ENCODE measurements at regions not wholly inside any gene's neighbourhood (a gene's known extent, or its start where the extent isn't known, plus 50 kb on each side); places are given as distances from the start of the nearest gene placed in this dataset.

DNA sequence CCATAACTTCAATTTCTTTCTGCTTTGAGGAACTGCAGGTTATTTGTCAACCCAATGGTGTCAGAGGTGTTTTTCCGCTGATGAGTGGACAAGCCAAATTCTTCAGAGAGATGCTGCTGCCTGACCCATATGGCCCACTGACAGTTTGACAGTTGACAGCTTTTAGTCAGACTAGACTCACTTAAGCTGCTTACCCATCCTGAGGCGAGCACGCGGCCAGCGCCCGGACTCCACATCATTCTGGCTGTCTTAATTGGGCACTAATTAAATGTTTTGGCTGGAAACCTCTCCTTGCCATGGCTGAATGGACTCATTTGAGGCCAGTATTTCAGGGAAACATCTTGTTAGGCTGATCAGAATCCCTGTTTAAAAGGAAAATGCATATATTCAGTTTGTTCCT lies 316.1 kb upstream of the FANCL start:
- DNase-seq, result no peak

GRCh38 chr2:58553937-58554336 lies 312.8 kb upstream of the FANCL start:
- DNase-seq, result no peak

- DNase-seq, result no peak
These were observed 312.4 kb upstream of the FANCL start for GRCh38 chr2:58553522-58553921.

DNA sequence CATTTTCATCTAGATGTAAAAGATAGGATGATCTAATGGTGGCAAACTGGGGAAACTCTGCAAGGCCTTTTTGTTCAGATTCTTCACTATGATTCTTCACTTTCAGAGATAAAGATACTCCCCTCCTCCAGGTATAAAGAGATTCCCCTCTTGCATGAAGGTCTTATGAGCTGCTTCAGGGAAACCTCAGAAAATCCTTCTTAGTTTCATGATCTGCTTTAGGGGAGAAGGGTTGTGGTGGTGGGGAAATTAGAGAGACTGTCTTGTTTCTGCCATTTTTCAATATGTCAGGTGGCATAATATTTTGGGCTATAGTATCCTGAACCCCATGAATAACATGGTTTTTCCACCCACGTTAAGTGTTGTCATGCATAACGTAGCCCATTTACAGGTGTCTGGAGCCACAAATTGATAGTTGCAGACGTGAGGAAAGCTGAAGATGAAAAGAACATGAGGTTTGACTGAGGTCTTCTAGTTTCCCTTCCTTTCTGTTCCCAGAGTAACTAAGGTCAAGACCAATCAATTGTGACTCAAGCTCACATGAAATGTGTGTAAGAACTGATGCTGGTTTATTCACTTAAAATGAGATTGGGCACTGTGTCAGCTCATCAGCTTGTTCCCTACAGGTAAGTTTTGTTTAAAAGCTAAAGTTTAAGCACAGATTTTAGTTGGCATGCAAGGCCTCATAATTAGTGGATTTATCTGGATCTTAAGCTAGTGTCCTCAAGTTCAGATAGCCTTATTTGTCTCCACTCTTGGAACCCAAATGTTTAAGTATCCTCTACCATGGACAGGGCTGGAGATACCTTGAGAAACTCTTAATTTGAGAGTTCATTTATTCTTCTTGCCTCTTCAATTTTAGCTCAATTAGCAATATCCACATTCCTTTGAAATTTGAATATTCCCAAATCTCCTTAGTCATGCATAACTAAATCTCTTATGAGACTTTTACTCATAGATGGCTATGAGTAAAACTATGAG lies 304.5 kb upstream of the FANCL start:
- DNase-seq, result no peak

DNA sequence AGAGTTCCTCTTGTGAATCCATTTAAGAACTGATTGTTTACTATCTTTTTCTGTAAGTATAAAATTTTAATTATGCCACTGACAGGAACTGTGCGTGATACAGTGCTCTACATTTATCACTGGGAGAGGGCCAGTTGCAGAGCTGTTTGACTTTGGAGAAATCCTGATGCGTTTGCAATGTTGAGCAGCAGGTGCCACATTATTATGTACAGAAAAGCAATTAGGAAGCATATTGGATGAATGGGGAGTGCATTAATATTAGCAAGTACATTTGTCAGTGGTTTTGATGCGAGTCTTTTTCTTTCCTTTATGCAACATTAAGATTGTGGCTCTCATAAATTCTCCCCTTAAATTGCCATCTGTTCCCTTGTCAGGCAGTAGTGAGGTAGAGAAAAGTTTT lies 302.3 kb upstream of the FANCL start:
- DNase-seq, result no peak

DNA sequence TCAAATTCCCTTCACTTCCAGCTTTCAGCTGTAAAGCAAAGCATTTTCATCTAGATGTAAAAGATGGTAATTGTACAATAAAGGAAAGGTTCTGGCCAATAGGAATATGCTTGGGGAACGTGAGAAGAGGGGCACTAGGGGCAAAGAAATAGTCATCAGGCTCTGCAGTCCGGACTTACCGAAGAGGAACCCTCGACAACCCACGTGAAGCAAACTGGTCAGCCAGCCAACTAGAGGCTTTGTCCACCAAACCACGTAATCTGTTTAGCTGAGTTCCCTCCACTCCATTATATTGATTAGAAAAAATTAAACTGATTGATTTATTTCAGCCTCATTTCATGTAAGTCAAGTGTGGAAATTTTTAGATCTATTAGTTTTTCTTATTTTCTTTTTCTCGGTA lies 300.4 kb upstream of the FANCL start:
- DNase-seq, result no peak

DNA sequence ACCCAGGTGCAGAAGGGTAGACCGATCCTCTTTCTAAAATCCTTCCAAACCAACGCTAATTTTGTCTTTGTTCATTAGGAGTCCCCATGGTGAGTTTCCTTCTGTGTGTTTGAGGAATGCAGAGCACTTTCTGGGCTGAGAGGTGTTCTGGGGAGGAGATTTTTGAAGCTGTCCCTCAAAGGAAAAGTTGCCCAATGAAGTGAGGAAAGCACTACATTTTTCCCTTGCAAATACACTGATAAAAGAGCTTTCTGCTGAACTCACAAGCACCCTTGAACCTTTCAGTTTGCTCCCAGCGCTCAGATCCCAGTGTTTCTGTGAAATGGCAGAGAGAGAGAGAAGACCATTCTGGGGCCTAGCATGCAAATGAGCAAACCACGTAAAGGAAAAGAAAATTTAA lies 299.6 kb upstream of the FANCL start:
- no peak for DNase-seq

- DNase-seq, result no peak
These were observed 298.8 kb upstream of the FANCL start for GRCh38 chr2:58539973-58540372.

GRCh38 chr2:58535990-58536389 lies 294.9 kb upstream of the FANCL start:
- DNase-seq, result no peak

GRCh38 chr2:58535182-58535581 lies 294.1 kb upstream of the FANCL start:
- no peak for DNase-seq

- no peak for DNase-seq
These were observed 292.3 kb upstream of the FANCL start for GRCh38 chr2:58533376-58533775.

DNA sequence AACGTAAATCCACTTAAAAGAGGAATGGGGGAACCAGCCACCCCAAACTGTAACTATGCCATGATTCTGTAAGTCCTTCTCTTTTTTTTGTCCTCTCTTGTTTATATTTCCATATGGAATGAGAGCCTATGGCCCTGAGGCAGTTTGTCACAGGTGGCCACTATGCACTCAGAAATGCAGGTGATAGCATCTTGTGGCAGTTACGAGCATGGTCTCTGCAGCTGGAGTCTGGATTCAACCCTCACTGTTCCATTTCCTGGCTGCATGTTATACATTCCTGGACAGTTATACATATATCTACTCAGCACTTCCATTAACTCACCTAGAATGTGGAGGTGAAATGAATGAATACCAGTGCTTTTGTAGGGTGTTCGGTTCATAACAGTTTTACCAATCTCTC lies 291.5 kb upstream of the FANCL start:
- no peak for DNase-seq

DNA sequence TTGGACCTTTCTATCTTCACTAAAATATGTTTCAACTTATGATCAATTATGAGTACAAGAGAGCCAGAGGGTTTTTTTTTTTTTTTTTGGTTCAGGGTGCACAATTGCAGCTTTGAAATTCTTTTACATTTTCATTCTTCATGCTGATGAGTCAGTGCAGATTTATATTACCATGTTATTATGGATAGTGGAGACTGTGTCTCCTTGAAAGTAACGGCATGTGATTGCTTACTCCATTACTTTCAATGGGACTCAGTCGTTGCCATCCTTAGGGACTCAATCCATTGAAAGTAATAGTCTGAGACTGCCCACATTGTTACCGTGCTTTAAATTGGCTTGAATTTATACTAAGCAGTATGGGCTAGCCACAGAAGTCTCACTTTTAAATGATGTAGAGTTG lies 286.5 kb upstream of the FANCL start:
- DNase-seq, result no peak

DNA sequence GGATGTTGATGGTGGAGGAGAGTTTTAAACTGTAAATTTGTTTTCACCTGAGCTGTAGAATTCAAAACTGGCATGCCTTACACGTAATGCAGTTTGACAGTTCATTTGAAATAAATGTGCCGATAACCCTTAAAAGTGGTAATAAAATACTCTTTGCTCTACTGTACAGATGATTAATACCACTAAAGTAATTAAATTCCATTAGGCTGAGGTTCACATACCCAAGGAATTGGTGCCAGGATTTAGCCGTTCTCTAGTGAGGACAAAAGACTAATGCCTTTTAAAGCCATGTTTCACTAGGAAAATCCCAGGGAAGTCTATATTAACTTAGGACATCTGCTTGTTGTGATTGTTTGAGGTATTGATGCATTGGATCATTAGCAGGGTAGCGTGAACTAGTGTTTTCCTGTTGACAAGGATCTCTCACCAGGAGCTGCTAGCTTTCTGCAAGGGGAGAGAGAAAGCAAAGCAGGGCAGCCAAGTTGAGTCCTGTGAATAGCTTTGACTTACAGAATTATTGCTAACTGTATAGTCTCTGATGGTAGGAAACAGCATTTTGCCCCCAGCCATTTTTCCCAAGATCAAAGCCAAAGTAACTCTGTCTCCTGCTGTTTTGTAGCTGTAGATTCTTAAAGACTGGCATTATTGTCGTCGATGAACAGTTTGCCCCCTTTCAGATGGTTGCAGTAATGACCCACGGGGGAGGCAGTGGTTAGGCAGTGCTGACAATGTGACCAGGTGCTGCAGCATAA lies 280.9 kb upstream of the FANCL start:
- no peak for DNase-seq

DNA sequence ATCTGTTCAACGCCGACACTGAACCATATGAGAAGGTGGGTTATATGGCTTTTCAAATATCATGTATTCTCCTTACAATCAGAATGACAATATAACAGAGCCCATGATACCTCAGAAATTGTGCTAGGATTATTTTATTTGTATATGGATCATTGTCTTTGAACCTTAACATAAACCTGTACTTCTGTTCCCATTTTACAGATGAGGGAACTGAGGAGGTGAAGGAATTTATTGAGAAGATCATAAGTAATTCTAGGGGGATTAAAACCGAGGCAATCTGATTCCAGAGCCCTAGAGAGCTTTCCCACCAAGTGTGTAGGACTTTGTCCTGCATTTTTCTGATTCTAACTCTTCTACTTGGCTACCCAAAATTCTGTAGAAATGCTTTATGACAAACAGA lies 279.8 kb upstream of the FANCL start:
- DNase-seq, result no peak

GRCh38 chr2:58517881-58518280 lies 276.8 kb upstream of the FANCL start:
- no peak for DNase-seq

DNA sequence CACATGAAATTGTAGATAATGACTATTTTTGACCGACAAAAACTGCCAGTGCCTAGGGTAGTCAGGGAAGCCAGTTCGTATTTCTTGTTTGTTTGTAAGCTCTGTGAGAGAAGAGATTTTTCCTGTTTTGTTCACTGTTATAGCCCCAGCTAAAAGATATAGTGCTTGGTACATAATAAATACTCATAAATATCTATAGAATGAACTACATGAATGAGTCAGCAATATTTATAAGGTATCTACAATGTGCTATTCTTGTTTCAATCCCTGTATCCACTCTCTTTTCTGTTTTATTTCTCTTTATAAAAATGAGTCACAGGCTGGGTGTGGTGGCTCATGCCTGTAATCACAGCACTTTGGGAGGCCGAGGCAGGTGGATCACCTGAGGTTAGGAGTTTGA lies 275.6 kb upstream of the FANCL start:
- no peak for DNase-seq

- no peak for DNase-seq
These were observed 274.9 kb upstream of the FANCL start for GRCh38 chr2:58515827-58516573.

DNA sequence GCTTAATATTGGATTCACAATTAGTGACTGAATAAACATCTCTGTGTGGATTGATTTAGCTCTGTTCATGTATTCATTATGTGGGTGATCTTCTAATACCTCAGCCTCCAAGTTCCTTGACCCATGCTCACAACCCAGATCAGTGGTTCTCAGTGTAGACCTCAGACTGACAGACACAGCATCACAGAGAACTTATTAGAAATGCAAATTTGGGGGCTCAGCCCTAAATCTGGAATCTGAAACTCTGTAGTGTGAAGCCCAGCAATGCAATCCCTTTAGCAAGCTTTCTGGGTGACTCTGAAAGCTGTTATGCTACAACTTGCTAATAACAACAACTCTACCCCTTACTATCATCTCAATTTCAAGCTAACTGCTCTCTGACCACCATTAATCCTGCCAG lies 273.1 kb upstream of the FANCL start:
- no peak for DNase-seq

DNA sequence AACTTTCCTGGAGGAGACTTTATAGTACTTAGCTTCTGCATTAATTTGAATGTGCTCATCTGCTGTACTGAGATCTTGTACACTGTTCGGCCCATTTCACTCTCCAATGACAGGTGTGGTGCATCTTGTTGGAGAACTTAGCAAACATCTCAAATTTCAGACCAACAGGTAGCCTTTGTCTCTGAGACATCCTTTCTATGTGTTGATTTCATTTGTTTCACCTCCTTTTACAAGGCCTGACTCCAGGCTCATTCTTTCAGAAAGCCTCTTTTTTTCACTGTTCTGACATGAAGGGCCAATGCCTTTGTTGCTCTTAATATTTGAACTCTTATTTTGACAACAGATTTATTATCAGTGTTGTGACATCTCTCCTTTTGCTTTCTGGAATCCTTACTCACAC lies 271.8 kb upstream of the FANCL start:
- no peak for DNase-seq

DNA sequence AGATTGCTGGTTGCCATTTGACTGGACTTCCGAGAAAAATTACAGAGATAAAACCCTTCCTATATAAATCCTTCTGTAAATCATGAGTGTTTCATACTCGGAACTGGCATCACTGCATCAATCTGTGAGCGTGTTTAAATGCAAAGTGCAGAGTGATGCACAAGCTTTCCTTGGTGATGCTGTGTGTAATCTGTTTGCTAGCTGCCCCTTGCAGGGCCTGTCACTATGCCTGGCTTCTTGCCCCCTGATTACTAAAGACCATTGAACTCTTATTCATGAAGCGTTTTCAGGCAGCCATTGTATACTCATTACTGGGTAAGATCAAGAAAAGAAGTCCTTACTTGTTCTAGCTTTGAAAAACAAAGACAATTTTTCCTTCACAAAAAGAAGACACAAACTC lies 266.9 kb upstream of the FANCL start:
- no peak for DNase-seq

GRCh38 chr2:58503918-58504317 lies 262.8 kb upstream of the FANCL start:
- DNase-seq, result no peak

DNA sequence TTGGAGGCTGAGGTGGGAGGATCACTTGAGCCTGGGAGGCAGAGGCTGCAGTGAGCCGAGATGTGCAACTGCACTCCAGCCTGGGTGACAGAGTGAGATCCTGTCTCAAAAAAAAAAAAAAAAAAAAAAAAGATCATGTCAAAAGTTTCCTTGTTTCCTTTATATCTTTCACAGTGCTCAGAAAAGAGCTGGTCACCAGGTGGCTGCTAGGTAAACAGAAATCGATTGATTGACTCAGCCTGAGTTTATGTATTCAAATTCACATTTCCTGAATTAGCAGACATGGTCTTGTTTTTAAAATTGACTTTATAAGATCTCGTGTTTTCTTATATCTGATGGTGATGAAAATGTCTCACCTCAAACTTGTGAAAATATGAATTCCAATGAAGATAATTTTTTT lies 261.8 kb upstream of the FANCL start:
- no peak for DNase-seq
